ENCODE measurements at regions not wholly inside any gene's neighbourhood (a gene's known extent, or its start where the extent isn't known, plus 50 kb on each side); places are given as distances from the start of the nearest gene placed in this dataset.

DNA sequence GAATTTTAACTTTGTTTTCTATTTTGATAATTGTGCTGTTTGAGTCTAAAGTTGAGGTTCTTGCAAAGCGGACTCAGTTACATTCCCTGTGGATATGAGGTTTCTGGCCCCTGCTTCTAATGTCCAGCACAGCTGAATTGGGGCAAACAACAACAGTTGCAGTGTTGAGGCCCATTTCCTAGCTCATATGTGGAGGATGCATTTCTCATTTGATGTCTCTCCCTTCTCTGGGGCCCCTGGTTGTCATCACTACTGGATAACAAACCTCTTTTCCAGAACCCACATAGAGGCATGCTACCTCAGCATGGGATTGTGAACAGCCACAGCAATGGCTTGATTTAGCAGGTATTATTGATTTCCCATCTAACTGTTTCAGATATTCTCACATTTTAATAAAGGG is 208.2 kb upstream of the VSTM2A start:
- DNase-seq: no peak
- Histone ChIP-seq H3F3A (ENCODE audit: insufficient read depth) (no peaks in the 10 kb centered on the region), H4K20me1 (ENCODE audit: insufficient read depth) (no peaks in the 10 kb centered on the region), H3K4me3 (no peak overlapping the region), H3K79me2 (ENCODE audit: insufficient read depth) (no peaks in the 10 kb centered on the region), H3K9me3 (ENCODE audit: low read depth) (no peaks in the 10 kb centered on the region), H2AFZ (no peak overlapping the region), H3K27me3 (replicated peaks; ENCODE audit: insufficient read depth) (no peaks in the 10 kb centered on the region), H3K36me3 (ENCODE audit: low read depth) (no peaks in the 10 kb centered on the region), H3K9me2 (ENCODE audit: insufficient read depth) (no peaks in the 10 kb centered on the region), H3K4me1 (ENCODE audit: insufficient read depth) (no peaks in the 10 kb centered on the region), H3K9ac (no peak overlapping the region), H3K4me2 (ENCODE audit: unreplicated experiment) (no peak overlapping the region), H3K27ac (no peak overlapping the region)
- TF ChIP-seq EZH2phosphoT487 (IDR thresholded peaks at IDR 0.05; ENCODE audit: insufficient read depth, low read depth): no peak
- no peak for TF ChIP-seq EZH2 (IDR thresholded peaks at IDR 0.05; ENCODE audit: insufficient read depth, poor library complexity, severe bottlenecking)
- WGBS, 2 experiments (ENCODE audit: low coverage in 1 of 2, low lambda C conversion rate in 2 of 2, missing lambda C conversion rate in 2 of 2): 12 to 29% methylated on average over 1 of the region's 1 CpG
- in situ Hi-C loops (cut with MboI): loop anchor here (10.0 kb wide), 1 partner anchor 99 kb away; no protein-coding TSS in a partner anchor

DNA sequence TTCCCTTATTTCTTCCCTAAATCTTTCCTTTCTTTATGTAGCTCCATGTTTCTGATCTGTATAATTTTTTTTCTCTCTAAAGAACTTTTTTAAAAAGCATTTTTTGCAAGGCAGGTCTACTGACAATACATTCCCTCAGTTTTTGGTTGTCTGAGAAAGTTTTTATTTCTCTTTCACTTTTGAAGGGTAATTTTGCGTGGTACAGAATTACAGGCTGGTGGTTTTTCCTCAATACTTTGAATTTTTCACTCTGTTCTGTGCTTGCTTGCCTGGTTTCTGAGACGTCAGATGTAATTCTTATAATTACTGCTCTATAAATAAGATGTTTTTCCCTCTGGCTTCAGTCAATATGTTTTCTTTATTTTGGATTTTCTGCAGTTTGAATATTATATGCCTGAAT is 205.4 kb upstream of the VSTM2A start:
- Histone ChIP-seq H3K9me2 (ENCODE audit: insufficient read depth) (no peaks in the 10 kb centered on the region), H3K4me3 (no peak overlapping the region), H3K9me3 (ENCODE audit: low read depth) (no peaks in the 10 kb centered on the region), H3K79me2 (ENCODE audit: insufficient read depth) (no peaks in the 10 kb centered on the region), H3K9ac (no peak overlapping the region), H3K27me3 (replicated peaks; ENCODE audit: insufficient read depth) (no peaks in the 10 kb centered on the region), H3K27ac (no peak overlapping the region), H3K36me3 (ENCODE audit: low read depth) (no peaks in the 10 kb centered on the region), H3F3A (ENCODE audit: insufficient read depth) (no peaks in the 10 kb centered on the region), H4K20me1 (ENCODE audit: insufficient read depth) (no peaks in the 10 kb centered on the region), H3K4me2 (ENCODE audit: unreplicated experiment) (no peak overlapping the region), H3K4me1 (ENCODE audit: insufficient read depth) (no peaks in the 10 kb centered on the region), H2AFZ (no peak overlapping the region)
- TF ChIP-seq EZH2phosphoT487 (IDR thresholded peaks at IDR 0.05; ENCODE audit: insufficient read depth, low read depth) (no peak), EZH2 (IDR thresholded peaks at IDR 0.05; ENCODE audit: insufficient read depth, poor library complexity, severe bottlenecking) (no peak)
- in situ Hi-C loops (cut with MboI): loop anchor here (10.0 kb wide), 1 partner anchor 102 kb away; no protein-coding TSS in a partner anchor
- WGBS, 2 experiments (ENCODE audit: low coverage in 1 of 2, low lambda C conversion rate in 2 of 2, missing lambda C conversion rate in 2 of 2): 4 to 7% methylated on average over 2 of the region's 2 CpGs
- DNase-seq: no peak

DNA sequence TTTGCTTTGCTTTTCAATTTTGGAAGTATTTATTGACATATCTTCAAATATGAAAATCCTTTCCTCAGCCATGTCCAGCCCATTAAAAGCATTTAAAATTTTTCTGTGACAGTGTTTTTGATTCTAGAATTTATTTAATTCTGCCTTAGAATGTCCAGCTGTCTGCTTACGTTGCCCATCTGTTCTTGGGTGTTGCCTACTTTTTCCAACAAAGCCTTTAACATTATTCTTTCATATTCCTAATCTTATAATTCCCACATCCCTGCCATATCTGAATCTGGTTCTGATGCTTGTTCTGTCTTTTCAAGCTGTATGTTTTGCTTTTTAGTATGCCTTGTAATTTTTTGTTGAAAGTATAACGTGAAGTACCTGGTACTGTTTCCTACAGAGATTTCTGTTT is 204.7 kb upstream of the VSTM2A start:
- Histone ChIP-seq H3K4me2 (ENCODE audit: unreplicated experiment) (no peak overlapping the region), H3K4me3 (no peak overlapping the region), H3K4me1 (ENCODE audit: insufficient read depth) (no peaks in the 10 kb centered on the region), H3K36me3 (ENCODE audit: low read depth) (no peaks in the 10 kb centered on the region), H4K20me1 (ENCODE audit: insufficient read depth) (no peaks in the 10 kb centered on the region), H3F3A (ENCODE audit: insufficient read depth) (no peaks in the 10 kb centered on the region), H3K9ac (no peak overlapping the region), H3K9me2 (ENCODE audit: insufficient read depth) (no peaks in the 10 kb centered on the region), H3K27ac (no peak overlapping the region), H3K9me3 (ENCODE audit: low read depth) (no peaks in the 10 kb centered on the region), H2AFZ (no peak overlapping the region), H3K27me3 (replicated peaks; ENCODE audit: insufficient read depth) (no peaks in the 10 kb centered on the region), H3K79me2 (ENCODE audit: insufficient read depth) (no peaks in the 10 kb centered on the region)
- no peak for DNase-seq
- TF ChIP-seq EZH2phosphoT487 (IDR thresholded peaks at IDR 0.05; ENCODE audit: insufficient read depth, low read depth): no peak
- TF ChIP-seq EZH2 (IDR thresholded peaks at IDR 0.05; ENCODE audit: insufficient read depth, poor library complexity, severe bottlenecking): no peak
- in situ Hi-C loops (cut with MboI): loop anchor here (10.0 kb wide), 1 partner anchor 103 kb away; no protein-coding TSS in a partner anchor
- 5 to 9% methylated on average over 2 of the region's 2 CpGs for WGBS, 2 experiments (ENCODE audit: low coverage in 1 of 2, low lambda C conversion rate in 2 of 2, missing lambda C conversion rate in 2 of 2)

DNA sequence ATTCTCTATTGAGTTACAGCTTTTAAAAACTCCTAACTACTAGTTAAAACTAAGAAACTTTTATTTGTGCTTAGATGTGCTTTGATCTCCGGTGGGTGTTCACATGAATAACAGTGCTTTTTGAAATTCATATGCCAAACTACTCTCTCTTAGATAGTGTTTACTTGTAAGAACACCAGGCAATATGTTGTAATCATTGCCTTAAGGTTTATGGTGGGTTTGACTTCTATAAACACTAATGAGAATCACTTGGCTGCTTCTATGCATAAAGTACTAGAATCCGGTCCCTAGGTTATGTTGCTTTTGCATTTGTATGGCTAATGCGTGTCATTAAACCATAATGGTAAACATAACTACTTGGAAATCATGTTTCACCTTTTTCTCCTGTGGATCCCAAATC is 203.9 kb upstream of the VSTM2A start:
- Histone ChIP-seq H3F3A (ENCODE audit: insufficient read depth) (no peaks in the 10 kb centered on the region), H3K9ac (no peak overlapping the region), H4K20me1 (ENCODE audit: insufficient read depth) (no peaks in the 10 kb centered on the region), H3K27ac (no peak overlapping the region), H3K4me2 (ENCODE audit: unreplicated experiment) (no peak overlapping the region), H3K27me3 (replicated peaks; ENCODE audit: insufficient read depth) (no peaks in the 10 kb centered on the region), H3K9me2 (ENCODE audit: insufficient read depth) (no peaks in the 10 kb centered on the region), H3K9me3 (ENCODE audit: low read depth) (no peaks in the 10 kb centered on the region), H3K4me1 (ENCODE audit: insufficient read depth) (no peaks in the 10 kb centered on the region), H3K4me3 (no peak overlapping the region), H3K79me2 (ENCODE audit: insufficient read depth) (no peaks in the 10 kb centered on the region), H2AFZ (no peak overlapping the region), H3K36me3 (ENCODE audit: low read depth) (no peaks in the 10 kb centered on the region)
- in situ Hi-C loops (cut with MboI): loop anchor here (10.0 kb wide), 1 partner anchor 104 kb away; no protein-coding TSS in a partner anchor
- TF ChIP-seq EZH2phosphoT487 (IDR thresholded peaks at IDR 0.05; ENCODE audit: insufficient read depth, low read depth) (no peak), EZH2 (IDR thresholded peaks at IDR 0.05; ENCODE audit: insufficient read depth, poor library complexity, severe bottlenecking) (no peak)
- no peak for DNase-seq
- 16 to 18% methylated on average over 3 of the region's 3 CpGs for WGBS, 2 experiments (ENCODE audit: low coverage in 1 of 2, low lambda C conversion rate in 2 of 2, missing lambda C conversion rate in 2 of 2)

DNA sequence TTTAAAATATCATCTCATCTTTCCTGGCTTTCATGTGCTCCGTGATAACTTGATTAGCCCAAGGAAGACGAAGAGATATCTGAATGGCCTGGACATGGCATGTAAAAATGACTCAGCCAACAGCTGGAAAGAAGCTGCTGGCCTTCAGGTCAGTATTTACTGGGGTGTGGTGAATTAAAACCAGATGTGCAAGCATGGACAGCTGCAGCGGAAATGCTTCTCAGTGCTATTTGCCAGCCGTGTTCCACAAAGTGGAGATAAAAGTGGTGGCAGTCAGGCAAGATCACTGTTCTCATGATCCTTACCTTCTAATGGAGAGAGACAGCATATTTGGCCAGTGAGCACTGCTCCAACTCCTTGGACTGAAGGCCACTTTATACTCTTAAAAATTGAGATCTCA is 203.1 kb upstream of the VSTM2A start:
- no peaks in the 10 kb centered on the region for H3K79me2 ChIP-seq (ENCODE audit: insufficient read depth)
- H3K4me3 ChIP-seq: no peak overlapping the region
- WGBS, 2 experiments (ENCODE audit: low coverage in 1 of 2, low lambda C conversion rate in 2 of 2, missing lambda C conversion rate in 2 of 2): 8 to 10% methylated on average over 4 of the region's 4 CpGs
- H2AFZ ChIP-seq: no peak overlapping the region
- H3K9me3 ChIP-seq (ENCODE audit: low read depth): no peaks in the 10 kb centered on the region
- H3K36me3 ChIP-seq (ENCODE audit: low read depth): no peaks in the 10 kb centered on the region
- in situ Hi-C loops (cut with MboI): loop anchor here (10.0 kb wide), 1 partner anchor 104 kb away; no protein-coding TSS in a partner anchor
- no peak overlapping the region for H3K27ac ChIP-seq
- H3K4me1 ChIP-seq (ENCODE audit: insufficient read depth): no peaks in the 10 kb centered on the region
- H3K27me3 ChIP-seq (replicated peaks; ENCODE audit: insufficient read depth): no peaks in the 10 kb centered on the region
- no peaks in the 10 kb centered on the region for H3F3A ChIP-seq (ENCODE audit: insufficient read depth)
- peak; percentile 8 for DNase-seq
- H3K9me2 ChIP-seq (ENCODE audit: insufficient read depth): no peaks in the 10 kb centered on the region
- H3K9ac ChIP-seq: no peak overlapping the region
- H3K4me2 ChIP-seq (ENCODE audit: unreplicated experiment): no peak overlapping the region
- TF ChIP-seq EZH2phosphoT487 (IDR thresholded peaks at IDR 0.05; ENCODE audit: insufficient read depth, low read depth): no peak
- no peak for TF ChIP-seq EZH2 (IDR thresholded peaks at IDR 0.05; ENCODE audit: insufficient read depth, poor library complexity, severe bottlenecking)
- no peaks in the 10 kb centered on the region for H4K20me1 ChIP-seq (ENCODE audit: insufficient read depth)
